IPS DF 6.9 (cell line): ENCODE measurements at regions not wholly inside any gene's neighbourhood (a gene's known extent, or its start where the extent isn't known, plus 50 kb on each side); places are given as distances from the start of the nearest gene placed in this dataset.

Experiments
- DNase-seq: peaks from one replicate; pipeline ENCODE4 v3.0.0-alpha.2; 2013; ENCODE audit warnings: low read depth, low spot score
- H3K27ac ChIP-seq: one replicate; pipeline ENCODE4 v1.5.1; 2013; ENCODE audit warnings: low read length, control low read depth
- H3K27me3 ChIP-seq: 2 replicates; pipeline ENCODE4 v1.6.1; 2013; ENCODE audit warnings: mild to moderate bottlenecking, low read length; ENCODE audit not compliant: control insufficient read depth, insufficient read depth
- H3K36me3 ChIP-seq: 2 replicates; pipeline ENCODE4 v1.6.1; 2013; ENCODE audit warnings: low read length; ENCODE audit not compliant: control insufficient read depth, insufficient read depth
- H3K4me1 ChIP-seq: 2 replicates; pipeline ENCODE4 v1.6.1; 2013; ENCODE audit warnings: low read length; ENCODE audit not compliant: control insufficient read depth, insufficient read depth
- H3K4me3 ChIP-seq: 2 replicates; pipeline ENCODE4 v1.5.1; 2013; ENCODE audit warnings: mild to moderate bottlenecking, low read length
- H3K9me3 ChIP-seq: 2 replicates; pipeline ENCODE4 v1.6.1; 2013; ENCODE audit warnings: low read length, inconsistent platforms; ENCODE audit not compliant: control insufficient read depth, insufficient read depth
- WGBS: extraction: QIAGEN DNeasy Blood & Tissue Kit; methylation state at CpG from one replicate; pipeline ENCODE4 v1.1.7; 2013; ENCODE audit warnings: mixed read lengths, missing lambda C conversion rate; ENCODE audit not compliant: insufficient read length, insufficient coverage; 5-methylcytosine and 5-hydroxymethylcytosine counted together

DNA sequence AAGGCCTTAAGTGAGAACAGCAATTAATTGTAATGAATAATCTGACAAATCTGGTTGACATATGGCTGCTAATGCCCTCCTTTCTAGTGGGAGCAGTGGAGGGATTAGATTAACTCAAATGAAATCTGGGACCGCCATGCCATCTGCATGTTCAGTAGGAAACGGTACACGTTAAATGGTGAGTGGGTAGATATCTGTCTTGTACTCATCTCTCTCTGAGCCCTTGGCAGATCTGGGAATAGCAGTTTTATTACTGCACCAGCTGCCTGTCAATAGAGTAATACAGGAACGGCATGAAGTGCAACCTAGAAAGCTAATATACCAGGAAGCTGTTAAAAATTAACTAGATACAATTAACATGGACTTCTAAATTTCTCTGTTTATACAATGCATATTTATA lies 258.8 kb downstream of the GPD2 start:
- Histone ChIP-seq H3K4me3 (no peak overlapping the region), H3K36me3 (no peaks in the 10 kb centered on the region), H3K9me3 (no peaks in the 10 kb centered on the region), H3K27ac (no peak overlapping the region), H3K27me3 (no peaks in the 10 kb centered on the region), H3K4me1 (no peaks in the 10 kb centered on the region)
- no peak for DNase-seq
- no CpG with 5 or more reads among the region's 4 CpGs for WGBS

DNA sequence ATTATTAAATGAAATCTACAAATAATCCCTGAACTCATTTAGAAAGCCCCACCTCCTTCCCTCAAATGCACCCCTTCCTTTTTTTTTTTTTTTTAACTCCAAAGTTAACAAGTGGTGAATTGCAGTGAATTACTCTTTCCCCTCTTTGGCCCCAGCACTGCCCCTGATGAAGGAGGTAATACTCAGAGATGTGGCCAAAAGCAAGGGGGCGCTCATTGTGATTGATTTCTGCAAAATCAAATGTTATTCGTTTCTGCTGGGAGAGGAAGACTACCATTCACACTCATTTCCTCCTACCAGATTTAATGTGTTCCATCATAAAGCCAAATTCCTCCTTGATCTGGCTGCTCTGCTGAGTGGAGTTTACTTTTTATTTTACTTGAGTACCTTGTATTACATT lies 259.4 kb downstream of the GPD2 start:
- H3K36me3 ChIP-seq, result no peaks in the 10 kb centered on the region
- no peaks in the 10 kb centered on the region for H3K27me3 ChIP-seq
- H3K9me3 ChIP-seq, result no peaks in the 10 kb centered on the region
- WGBS, result no CpG with 5 or more reads among the region's 2 CpGs
- H3K4me3 ChIP-seq, result no peak overlapping the region
- no peaks in the 10 kb centered on the region for H3K4me1 ChIP-seq
- H3K27ac ChIP-seq, result no peak overlapping the region
- no peak for DNase-seq

DNA sequence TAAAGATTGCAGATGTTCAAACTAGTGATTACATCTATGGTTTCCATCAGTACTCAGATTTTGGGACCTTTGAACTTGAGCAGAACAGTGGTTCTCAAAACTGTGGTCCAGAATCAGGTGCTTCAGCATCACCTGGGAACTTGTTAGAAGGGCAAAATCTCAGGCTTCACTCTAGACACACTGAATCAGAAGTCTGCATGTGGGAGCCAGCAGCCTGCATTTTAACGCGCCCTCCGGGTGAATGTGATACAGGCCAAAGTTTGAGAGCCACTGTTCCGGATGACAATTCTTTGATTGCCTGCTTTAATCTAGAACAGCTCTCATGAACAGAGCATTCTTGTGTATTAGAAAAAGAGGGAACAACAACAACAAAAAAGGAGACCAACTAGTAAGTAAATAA lies 261.7 kb downstream of the GPD2 start:
- Histone ChIP-seq H3K27ac (no peak overlapping the region), H3K27me3 (no peaks in the 10 kb centered on the region), H3K4me3 (no peak overlapping the region), H3K9me3 (no peaks in the 10 kb centered on the region), H3K4me1 (no peaks in the 10 kb centered on the region), H3K36me3 (no peaks in the 10 kb centered on the region)
- WGBS, result no CpG with 5 or more reads among the region's 4 CpGs
- no peak for DNase-seq

DNA sequence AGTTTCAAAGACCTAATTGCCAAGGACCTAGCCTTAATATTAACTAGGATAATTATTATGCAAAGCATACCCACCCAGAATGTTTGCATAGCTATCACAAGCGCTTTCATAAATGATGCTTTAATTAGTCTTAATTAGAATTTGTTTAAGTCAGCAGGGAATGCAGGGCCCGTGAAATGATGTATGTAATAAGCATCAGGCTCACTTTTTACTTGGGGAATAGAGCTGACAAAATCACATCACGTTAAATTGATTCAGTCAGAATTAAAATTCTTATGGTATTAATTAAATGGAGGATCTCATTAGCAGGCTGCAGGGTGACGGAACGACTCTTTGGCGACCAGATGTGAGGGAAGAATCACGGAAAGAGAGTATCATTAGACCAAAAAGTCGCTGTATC lies 264.5 kb downstream of the GPD2 start:
- no CpG with 5 or more reads among the region's 8 CpGs for WGBS
- H3K36me3 ChIP-seq, result no peaks in the 10 kb centered on the region
- no peaks in the 10 kb centered on the region for H3K4me1 ChIP-seq
- no peak overlapping the region for H3K4me3 ChIP-seq
- DNase-seq, result no peak
- H3K9me3 ChIP-seq, result no peaks in the 10 kb centered on the region
- H3K27ac ChIP-seq, result no peak overlapping the region
- no peaks in the 10 kb centered on the region for H3K27me3 ChIP-seq

DNA sequence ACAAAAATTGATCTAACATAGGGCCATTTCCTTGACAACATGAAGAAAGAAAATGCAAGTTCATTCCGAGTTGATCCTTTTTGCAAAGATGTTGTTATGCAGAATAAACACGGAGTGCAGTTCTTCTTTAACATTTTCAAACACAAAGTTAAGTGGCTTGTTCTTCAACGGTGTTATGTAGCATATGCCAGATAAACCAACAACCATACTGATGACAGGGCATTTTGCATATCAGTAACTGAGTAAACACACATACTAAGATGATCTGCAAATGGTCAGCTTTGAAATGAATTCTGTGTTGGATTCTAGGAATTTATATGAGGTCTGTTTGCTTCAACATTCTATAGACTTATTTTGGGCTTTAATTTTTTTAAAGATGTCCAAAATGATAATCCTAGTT lies 266.4 kb downstream of the GPD2 start:
- Histone ChIP-seq H3K27ac (no peak overlapping the region), H3K36me3 (no peaks in the 10 kb centered on the region), H3K4me3 (no peak overlapping the region), H3K27me3 (no peaks in the 10 kb centered on the region), H3K4me1 (no peaks in the 10 kb centered on the region), H3K9me3 (no peaks in the 10 kb centered on the region)
- DNase-seq, result no peak
- WGBS, result no CpG with 5 or more reads among the region's 3 CpGs

DNA sequence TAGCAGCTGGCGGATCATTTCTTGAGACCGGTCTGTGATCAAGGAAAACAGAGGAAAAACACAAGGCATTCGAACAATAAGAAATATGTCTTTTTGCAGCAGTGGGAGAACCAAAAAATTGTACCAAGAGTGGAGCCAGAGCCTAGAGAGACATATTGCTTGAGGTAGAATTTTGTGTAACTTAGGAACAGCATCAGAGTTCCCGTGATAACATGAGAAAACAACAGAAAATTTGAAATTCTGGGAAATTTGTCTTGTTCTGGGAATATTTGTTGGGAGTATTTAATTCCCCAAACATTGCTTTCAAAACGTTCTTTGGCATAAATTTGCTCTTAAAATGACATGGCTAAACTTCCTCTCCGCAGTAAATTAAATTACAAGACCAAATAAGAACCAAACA lies 267.5 kb downstream of the GPD2 start:
- no peak for DNase-seq
- Histone ChIP-seq H3K9me3 (no peaks in the 10 kb centered on the region), H3K4me3 (no peak overlapping the region), H3K27ac (no peak overlapping the region), H3K4me1 (no peaks in the 10 kb centered on the region), H3K27me3 (no peaks in the 10 kb centered on the region), H3K36me3 (no peaks in the 10 kb centered on the region)
- WGBS, result no CpG with 5 or more reads among the region's 6 CpGs

DNA sequence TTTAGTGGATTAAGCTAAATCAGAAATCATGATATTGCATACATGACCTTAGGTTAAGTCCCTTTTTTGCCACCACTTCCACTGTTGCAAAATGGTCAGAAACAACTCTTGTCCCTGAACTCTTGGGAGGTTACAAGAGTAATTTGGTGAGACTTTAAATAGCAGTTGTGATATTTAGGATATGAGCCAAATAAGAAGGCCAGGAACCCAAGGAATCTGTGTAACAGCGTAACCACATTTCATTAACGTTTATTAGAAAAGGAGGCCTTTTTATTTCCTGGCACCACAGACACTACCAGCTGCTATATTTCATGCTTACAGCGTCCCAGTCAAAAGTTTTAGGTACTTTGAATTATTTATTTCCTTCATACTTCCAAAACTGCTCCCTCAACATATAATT lies 268.0 kb downstream of the GPD2 start:
- no CpG with 5 or more reads among the region's 3 CpGs for WGBS
- H3K27ac ChIP-seq, result no peak overlapping the region
- H3K9me3 ChIP-seq, result no peaks in the 10 kb centered on the region
- no peaks in the 10 kb centered on the region for H3K4me1 ChIP-seq
- no peaks in the 10 kb centered on the region for H3K27me3 ChIP-seq
- no peak overlapping the region for H3K4me3 ChIP-seq
- no peaks in the 10 kb centered on the region for H3K36me3 ChIP-seq
- no peak for DNase-seq

DNA sequence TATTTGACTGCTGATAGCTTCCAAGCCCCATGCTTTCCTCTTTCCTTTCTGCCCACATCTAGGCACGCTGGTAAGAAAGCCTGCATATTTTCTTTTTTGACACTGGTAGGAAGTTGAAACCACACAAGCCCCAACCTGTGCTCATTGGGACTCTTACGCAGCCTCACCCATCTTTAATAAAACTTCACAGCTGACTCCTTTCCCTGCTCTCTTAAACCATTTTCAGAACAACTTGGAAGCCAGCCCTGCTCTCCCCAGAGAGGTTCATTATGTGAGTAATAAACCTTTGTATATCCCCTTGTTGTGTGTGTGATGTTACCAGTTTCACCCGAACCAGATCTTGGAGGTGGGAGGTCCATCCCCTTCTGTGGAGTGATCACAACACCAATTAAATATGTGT lies 268.4 kb downstream of the GPD2 start:
- WGBS, result no CpG with 5 or more reads among the region's 3 CpGs
- no peak for DNase-seq
- no peak overlapping the region for H3K27ac ChIP-seq
- no peaks in the 10 kb centered on the region for H3K27me3 ChIP-seq
- no peaks in the 10 kb centered on the region for H3K36me3 ChIP-seq
- H3K4me3 ChIP-seq, result no peak overlapping the region
- H3K4me1 ChIP-seq, result no peaks in the 10 kb centered on the region
- H3K9me3 ChIP-seq, result no peaks in the 10 kb centered on the region

DNA sequence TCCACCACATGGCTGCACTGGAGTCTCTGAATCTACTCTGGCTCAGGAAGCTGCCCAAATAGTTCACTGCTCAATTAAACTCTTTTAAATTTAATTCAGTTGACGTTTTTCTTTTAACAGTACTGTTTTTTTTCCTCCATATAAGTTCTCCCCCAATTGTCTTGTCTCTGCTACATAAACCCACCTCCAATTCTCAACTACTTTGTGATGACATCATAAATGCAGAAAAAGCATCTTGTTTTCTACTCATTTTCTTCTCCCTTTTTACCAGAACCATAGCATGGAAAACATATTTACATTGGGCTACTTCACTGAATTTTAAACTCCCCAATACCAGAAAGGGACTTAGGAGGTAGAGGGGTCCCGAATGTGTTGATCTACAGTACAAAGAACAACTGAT lies 270.4 kb downstream of the GPD2 start:
- no peaks in the 10 kb centered on the region for H3K27me3 ChIP-seq
- H3K9me3 ChIP-seq, result no peaks in the 10 kb centered on the region
- WGBS, result no CpG with 5 or more reads among the region's 2 CpGs
- H3K4me1 ChIP-seq, result no peaks in the 10 kb centered on the region
- no peak overlapping the region for H3K27ac ChIP-seq
- no peak for DNase-seq
- H3K36me3 ChIP-seq, result no peaks in the 10 kb centered on the region
- no peak overlapping the region for H3K4me3 ChIP-seq

DNA sequence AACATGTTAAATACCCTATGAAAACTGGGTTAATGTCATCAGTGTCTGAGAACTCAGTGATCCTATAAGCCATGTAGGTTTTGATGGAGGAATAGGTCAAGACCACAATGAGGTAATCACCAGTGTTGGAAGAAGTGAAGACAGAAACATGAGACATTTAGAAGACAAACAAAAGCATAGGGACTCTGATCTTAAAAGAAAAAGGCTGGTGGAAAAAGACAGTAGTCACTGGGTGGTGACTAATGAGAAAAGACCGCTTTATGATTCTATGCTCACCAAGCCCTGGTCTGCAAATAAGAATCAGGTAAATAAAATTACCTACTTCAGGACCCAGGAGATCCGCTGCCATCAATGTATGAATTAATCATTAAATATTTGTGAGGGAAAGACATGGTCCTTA lies 271.9 kb downstream of the GPD2 start:
- Histone ChIP-seq H3K36me3 (no peaks in the 10 kb centered on the region), H3K4me1 (no peaks in the 10 kb centered on the region), H3K27ac (no peak overlapping the region), H3K9me3 (no peaks in the 10 kb centered on the region), H3K27me3 (no peaks in the 10 kb centered on the region), H3K4me3 (no peak overlapping the region)
- DNase-seq, result no peak
- WGBS, result no CpG with 5 or more reads among the region's 2 CpGs

DNA sequence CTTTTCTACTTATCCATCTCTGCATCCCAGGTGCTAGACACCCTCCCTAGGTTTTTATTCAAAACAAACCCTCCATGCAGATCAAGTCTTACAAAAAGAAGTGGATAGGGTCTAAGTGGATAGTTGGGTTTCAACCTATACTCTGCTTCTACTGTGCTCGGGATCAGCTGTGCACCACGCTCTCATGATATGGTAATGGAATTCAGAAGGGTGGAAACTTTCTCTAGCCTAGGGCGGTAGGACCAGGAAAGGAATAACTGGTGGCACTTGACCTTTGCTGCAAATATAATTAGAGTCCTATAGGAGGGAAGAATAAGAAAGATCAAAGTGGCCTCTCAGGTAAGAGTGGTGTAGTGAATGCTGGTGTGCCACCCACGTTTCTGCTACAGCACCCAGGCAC lies 272.9 kb downstream of the GPD2 start:
- DNase-seq, result no peak
- no peak overlapping the region for H3K27ac ChIP-seq
- no CpG with 5 or more reads among the region's 4 CpGs for WGBS
- H3K4me3 ChIP-seq, result no peak overlapping the region
- H3K27me3 ChIP-seq, result no peaks in the 10 kb centered on the region
- H3K4me1 ChIP-seq, result no peaks in the 10 kb centered on the region
- no peaks in the 10 kb centered on the region for H3K36me3 ChIP-seq
- H3K9me3 ChIP-seq, result no peaks in the 10 kb centered on the region
